C1 segment of cervical spinal cord (tissue), 14 donors: ENCODE measurements at regions not wholly inside any gene's neighbourhood (a gene's known extent, or its start where the extent isn't known, plus 50 kb on each side); places are given as distances from the start of the nearest gene placed in this dataset.

Experiments used
- DNase-seq, 14 donors: peaks; one replicate each; lab custom pipeline; 2025; lab: John Stamatoyannopoulos, UW

DNA sequence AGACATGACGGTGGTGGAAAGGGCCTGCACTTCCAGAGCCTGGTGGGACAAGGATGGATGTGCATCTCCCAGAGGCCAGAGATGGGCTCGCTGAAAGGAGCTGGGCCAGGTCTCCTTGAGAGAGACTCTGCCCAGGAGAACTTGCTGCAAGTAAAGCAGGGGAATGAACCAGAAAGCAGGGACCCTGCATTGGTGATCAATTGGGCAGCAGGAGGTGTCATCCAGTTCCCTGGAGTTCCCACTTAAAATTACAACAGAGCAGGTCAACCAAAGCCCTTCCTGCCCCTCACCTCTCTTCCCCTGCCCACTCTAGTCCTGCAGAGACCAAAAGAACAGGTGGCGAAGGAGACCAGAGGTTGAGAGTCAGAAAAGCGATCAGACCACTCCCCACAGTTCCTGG, 69.7 kb upstream of the CAB39 start:
- no peak for DNase-seq

GRCh38 chr2:230643576-230644291, 68.9 kb upstream of the CAB39 start:
- DNase-seq, result peak in 5 of 14 donors; percentile 22 to 43 (median 30)

DNA sequence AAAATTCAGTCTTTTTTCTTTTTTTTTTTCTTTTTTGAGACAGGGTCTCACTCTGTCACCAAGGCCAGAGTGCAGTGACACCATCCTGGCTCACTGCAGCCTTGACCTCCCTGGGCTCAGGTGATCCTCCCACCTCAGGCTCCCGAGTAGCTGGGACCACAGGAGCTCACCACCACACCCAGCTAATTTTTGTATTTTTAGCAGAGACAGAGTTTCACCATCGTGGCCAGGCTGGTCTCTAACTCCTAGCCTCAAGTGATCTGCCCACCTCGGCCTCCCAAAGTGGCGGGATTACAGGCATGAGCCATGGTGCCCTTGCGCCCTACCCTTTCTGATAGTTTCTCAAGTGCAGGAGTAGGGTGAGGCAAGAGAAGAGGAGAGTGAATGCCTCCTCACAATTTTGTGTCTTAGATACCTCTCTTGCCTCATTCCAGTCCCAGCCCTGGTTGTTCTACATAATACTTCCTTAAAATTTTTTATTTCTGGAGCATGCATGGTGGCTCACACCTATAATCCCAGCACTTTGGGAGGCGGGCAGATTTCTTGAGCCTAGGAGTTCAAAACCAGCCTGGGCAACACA, 68.2 kb upstream of the CAB39 start:
- DNase-seq, result no peak

DNA sequence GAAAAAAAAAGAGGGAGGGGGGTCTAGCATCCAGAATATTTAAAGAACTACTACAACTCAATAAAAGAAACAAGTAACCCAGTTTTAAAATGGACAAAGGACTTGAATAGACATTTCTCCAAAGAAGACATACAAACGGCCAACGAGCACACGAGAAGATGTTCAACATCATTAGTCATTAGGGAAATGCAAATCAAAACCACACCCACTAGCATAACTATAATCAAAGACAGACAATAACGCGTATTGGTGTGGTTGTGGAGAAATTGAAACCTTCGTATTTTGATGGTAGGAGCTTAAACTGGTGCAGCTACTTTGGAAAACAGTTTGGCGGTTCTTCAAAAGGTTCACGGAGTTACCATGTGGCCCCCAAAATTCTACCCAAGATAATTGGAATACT, 64.3 kb upstream of the CAB39 start:
- DNase-seq, result no peak

DNA sequence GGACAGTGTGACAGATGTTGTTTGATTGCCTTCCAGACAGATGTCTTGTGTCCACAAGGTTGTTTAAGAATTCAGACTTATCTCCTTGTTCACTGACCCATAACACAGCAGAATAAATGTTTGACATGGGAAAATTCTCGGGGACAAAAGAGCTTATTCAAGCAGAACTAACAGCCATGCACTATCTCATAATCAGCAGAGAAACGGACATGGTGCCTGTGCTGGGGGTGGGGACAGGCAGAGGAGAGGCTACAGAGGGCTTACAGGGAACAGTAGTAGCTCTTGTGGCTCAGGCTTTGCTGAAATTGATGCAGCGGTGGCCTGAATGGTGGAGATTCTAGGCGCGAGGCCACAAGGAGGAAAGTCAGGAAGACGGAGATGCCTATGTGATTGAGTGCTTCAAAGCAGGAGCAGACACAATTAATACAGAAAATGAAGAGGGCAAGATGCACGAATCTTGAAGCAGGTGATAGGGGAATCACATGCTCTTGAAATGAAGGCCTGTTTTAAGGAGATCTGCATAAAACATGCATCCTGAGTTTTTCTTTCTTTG, 62.0 kb upstream of the CAB39 start:
- DNase-seq, result no peak

DNA sequence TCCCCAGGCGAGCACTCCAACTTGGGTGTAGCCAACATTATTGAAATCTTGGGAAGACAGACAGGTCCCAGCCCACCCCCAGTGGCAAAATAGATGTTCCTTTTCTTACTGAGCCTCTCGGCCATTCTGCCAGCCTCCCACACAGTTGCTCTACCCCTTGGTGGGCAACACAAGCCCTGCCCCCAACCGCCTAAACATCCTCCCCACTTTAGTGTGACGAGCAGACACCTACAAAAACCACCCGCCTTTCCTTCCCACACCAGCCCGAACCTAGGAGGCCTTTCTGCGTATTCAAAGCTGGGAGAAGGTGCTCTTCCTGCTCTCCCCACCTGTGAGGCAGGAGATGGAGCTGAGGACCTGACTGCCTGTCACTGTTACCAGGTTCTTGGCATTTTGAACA, 58.6 kb upstream of the CAB39 start:
- no peak for DNase-seq

- no peak for DNase-seq
Measured at GRCh38 chr2:230657462-230657861, 55.2 kb upstream of the CAB39 start.

DNA sequence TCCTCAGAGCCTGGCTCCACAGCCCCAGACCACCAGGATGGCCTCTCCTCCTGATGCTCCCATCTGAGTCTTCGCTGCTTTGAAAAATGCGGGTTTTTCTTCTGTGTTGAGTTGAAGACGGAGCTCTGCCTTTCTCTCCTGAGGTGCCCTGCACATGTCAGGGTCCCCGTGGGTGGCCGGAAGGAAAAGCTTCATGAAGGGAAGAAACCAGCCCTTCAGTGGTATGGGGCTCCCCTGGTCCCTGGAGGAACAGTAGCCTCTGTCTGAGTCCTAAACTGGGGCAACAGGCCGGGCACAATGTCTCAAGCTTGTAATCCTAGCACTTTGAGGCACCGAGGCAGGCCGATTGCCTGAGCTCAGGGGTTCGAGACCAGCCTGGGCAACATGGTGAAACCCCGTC, 54.7 kb upstream of the CAB39 start:
- DNase-seq, result no peak

DNA sequence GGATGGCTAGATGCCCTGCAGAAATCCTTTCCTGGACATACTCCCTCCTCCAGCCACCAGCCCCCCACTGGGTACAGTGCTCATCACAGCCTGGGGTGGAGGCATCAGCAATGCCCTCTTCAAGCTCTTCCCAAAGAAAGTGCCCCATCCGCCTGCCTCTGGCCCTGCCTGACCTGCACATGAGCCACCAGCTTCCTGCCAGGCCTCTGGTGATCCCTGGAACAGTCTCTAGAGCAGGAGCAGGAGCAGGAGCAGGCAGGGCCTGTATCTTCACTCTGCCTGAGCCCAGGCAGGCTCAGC, 54.1 kb upstream of the CAB39 start:
- DNase-seq, result no peak

GRCh38 chr2:230658877-230659652, 53.6 kb upstream of the CAB39 start:
- no peak for DNase-seq

DNA sequence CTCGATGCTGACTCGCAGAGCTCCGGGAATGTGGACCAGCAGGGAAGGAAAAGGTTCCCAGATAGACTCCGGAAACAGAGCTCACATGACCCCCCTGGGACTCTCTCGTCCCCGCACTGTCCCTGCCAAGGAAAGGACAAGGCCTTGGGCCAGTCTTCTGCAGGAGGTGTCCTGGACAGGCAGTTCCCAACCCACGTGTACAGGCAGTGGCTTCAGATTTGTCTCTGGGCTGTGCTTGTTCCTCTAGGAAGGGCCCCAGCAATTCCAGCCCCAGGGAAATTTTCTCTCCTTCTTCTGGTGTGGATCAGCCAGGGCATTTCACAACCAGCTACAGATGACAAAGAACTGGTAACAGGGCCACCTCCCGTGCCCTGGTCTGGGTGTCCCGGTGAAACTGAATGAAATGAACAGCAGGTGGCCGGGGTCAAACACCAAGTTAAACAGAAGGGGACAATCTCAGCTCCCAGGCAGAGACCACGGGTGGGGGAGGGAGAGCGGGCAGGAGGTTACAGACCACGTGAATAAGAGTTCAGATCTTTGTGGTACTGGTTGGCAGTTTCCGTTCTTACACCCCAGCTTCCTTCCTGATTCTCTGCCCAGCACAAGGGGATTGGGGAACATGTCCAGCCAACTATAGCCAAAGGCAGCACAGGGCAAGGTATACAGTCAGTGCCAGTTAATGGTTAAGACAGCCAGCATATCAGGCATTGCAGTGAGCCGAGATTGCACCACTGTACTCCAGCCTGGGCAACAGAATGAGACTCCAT, 52.2 kb upstream of the CAB39 start:
- peak in 9 of 14 donors; percentile 13 to 53 (median 39) for DNase-seq

GRCh38 chr2:230661072-230661957, 51.3 kb upstream of the CAB39 start:
- DNase-seq, result no peak
